H1 (cell line): ENCODE measurements at regions not wholly inside any gene's neighbourhood (a gene's known extent, or its start where the extent isn't known, plus 50 kb on each side); places are given as distances from the start of the nearest gene placed in this dataset.

Experiments used
- CTCF ChIA-PET: fragments of 300-600 bp; sonication (Branson Sonifier 250); formaldehyde crosslinking; loops from one replicate; lab custom pipeline; 2021; ENCODE audit not compliant: partially characterized antibody; lab: Charles Lee
- POLR2A ChIA-PET: fragments of 300-600 bp; sonication (Branson Sonifier 250); formaldehyde crosslinking; loops from one replicate; lab custom pipeline; 2021; ENCODE audit warnings: inconsistent platforms; ENCODE audit not compliant: partially characterized antibody; lab: Charles Lee
- DNase-seq, 2 experiments: peaks; one replicate each; pipeline versions ENCODE4 v3.0.0 to v3.0.0-alpha.2; 2010 to 2022; ENCODE audit warnings: low spot score in 2 of 2, low read depth in 1 of 2, mixed read lengths in 1 of 2
- FAIRE-seq: peaks from 2 replicates; lab custom pipeline; 2011; peaks lifted over from hg19 to GRCh38; lab: Jason Lieb, UNC
- H2AFZ ChIP-seq: 2 replicates; pipeline ENCODE4 v1.8.1; 2012; ENCODE audit warnings: low read length, inconsistent platforms
- H2AK5ac ChIP-seq: 2 replicates; pipeline ENCODE4 v1.6.1; 2013; ENCODE audit warnings: low read depth, low read length
- H2BK120ac ChIP-seq: replicated peaks from 2 replicates; pipeline ENCODE3; 2013; ENCODE audit warnings: low read depth, low read length, inconsistent platforms
- H2BK12ac ChIP-seq: 2 replicates; pipeline ENCODE4 v1.6.1; 2013; ENCODE audit warnings: low read depth, low read length
- H2BK15ac ChIP-seq: 2 replicates; pipeline ENCODE4 v1.6.1; 2013; ENCODE audit warnings: low read length
- H2BK20ac ChIP-seq: 2 replicates; pipeline ENCODE4 v1.6.1; 2013; ENCODE audit warnings: low read length
- H2BK5ac ChIP-seq: 2 replicates; pipeline ENCODE4 v1.6.1; 2013; ENCODE audit warnings: low read depth, low read length
- H3K14ac ChIP-seq: 2 replicates; pipeline ENCODE4 v1.6.1; 2013; ENCODE audit warnings: inconsistent platforms; ENCODE audit not compliant: insufficient read length
- H3K18ac ChIP-seq: 2 replicates; pipeline ENCODE4 v1.6.1; 2013; ENCODE audit warnings: low read length; ENCODE audit errors: extremely low read depth
- H3K23ac ChIP-seq: 2 replicates; pipeline ENCODE4 v1.6.1; 2013; ENCODE audit warnings: inconsistent platforms; ENCODE audit not compliant: insufficient read length
- H3K23me2 ChIP-seq: 2 replicates; pipeline ENCODE4 v1.6.1; 2013; ENCODE audit warnings: low read depth, low read length
- H3K27ac ChIP-seq: 2 replicates; pipeline ENCODE4 v1.6.1; 2011; ENCODE audit warnings: low read depth, low read length, inconsistent platforms
- H3K27me3 ChIP-seq, 4 experiments: replicated peaks in 1 of 4; 1 replicate in 1 of 4; 2 replicates in 3 of 4; pipeline versions ENCODE4 v1.6.1 to v1.8.1; 2011 to 2013; ENCODE audit warnings: low read length in 3 of 4, mild to moderate bottlenecking in 3 of 4, inconsistent platforms in 2 of 4, mixed read lengths in 2 of 4, moderate library complexity in 1 of 4; ENCODE audit not compliant: control insufficient read depth in 3 of 4, insufficient read depth in 3 of 4; ENCODE audit errors: extremely low read depth in 1 of 4
- H3K36me3 ChIP-seq, 4 experiments: 2 replicates each; pipeline versions ENCODE4 v1.6.1 to v1.8.1; 2011 to 2013; ENCODE audit warnings: mild to moderate bottlenecking in 4 of 4, low read length in 3 of 4, moderate library complexity in 2 of 4, control low read depth in 1 of 4, inconsistent platforms in 1 of 4; ENCODE audit not compliant: insufficient read depth in 4 of 4, control insufficient read depth in 2 of 4
- H3K4ac ChIP-seq: replicated peaks from 2 replicates; pipeline ENCODE3; 2013; ENCODE audit warnings: low read length, low read depth, mixed read lengths, inconsistent platforms; ENCODE audit not compliant: insufficient read length
- H3K4me1 ChIP-seq, 4 experiments: replicated peaks in 1 of 4; 1 replicate in 1 of 4; 2 replicates in 3 of 4; pipeline versions ENCODE4 v1.6.1 to v1.8.1; 2011 to 2013; ENCODE audit warnings: low read length in 3 of 4, inconsistent platforms in 2 of 4, mixed read lengths in 1 of 4; ENCODE audit not compliant: insufficient read depth in 4 of 4, control insufficient read depth in 3 of 4
- H3K4me2 ChIP-seq, 2 experiments: 2 replicates each; pipeline versions ENCODE4 v1.6.1 to v1.8.1; 2011 to 2013; ENCODE audit warnings: low read depth in 2 of 2, low read length in 2 of 2, control low read depth in 1 of 2, inconsistent platforms in 1 of 2, mild to moderate bottlenecking in 1 of 2; ENCODE audit not compliant: insufficient read depth in 1 of 2
- H3K4me3 ChIP-seq, 4 experiments: fragments of 200-600, 300-600 bp in 1 of 4; sonication (generic), shearing (Covaris generic), sonication (Bioruptor Twin) in 1 of 4; 2 replicates each; pipeline versions ENCODE4 v1.5.1 to v1.8.1; 2011 to 2016; ENCODE audit warnings: low read length in 4 of 4, low read depth in 3 of 4, control low read depth in 2 of 4, inconsistent platforms in 2 of 4, mild to moderate bottlenecking in 2 of 4, mixed read lengths in 1 of 4, moderate library complexity in 1 of 4; ENCODE audit not compliant: insufficient read depth in 2 of 4; ENCODE audit errors: extremely low read depth in 1 of 4
- H3K56ac ChIP-seq: replicated peaks from 2 replicates; pipeline ENCODE3; 2013; ENCODE audit warnings: low read depth, mild to moderate bottlenecking, mixed read lengths, low read length, inconsistent platforms; ENCODE audit not compliant: insufficient read length
- H3K79me1 ChIP-seq: 2 replicates; pipeline ENCODE4 v1.6.1; 2013; ENCODE audit warnings: low read depth, low read length, control low read depth
- H3K79me2 ChIP-seq, 2 experiments: 2 replicates each; pipeline versions ENCODE4 v1.6.1 to v1.8.1; 2012 to 2013; ENCODE audit warnings: low read length in 2 of 2, mild to moderate bottlenecking in 2 of 2, inconsistent platforms in 1 of 2; ENCODE audit not compliant: insufficient read depth in 2 of 2, control insufficient read depth in 1 of 2
- H3K9ac ChIP-seq, 4 experiments: replicated peaks in 1 of 4; 1 replicate in 1 of 4; 2 replicates in 3 of 4; pipeline versions ENCODE4 v1.6.1 to v1.8.1; 2011 to 2013; ENCODE audit warnings: low read depth in 3 of 4, low read length in 3 of 4, control low read depth in 2 of 4, mild to moderate bottlenecking in 2 of 4, moderate library complexity in 2 of 4, inconsistent platforms in 1 of 4; ENCODE audit errors: extremely low read depth in 1 of 4
- H3K9me3 ChIP-seq, 2 experiments: 2 replicates each; pipeline versions ENCODE4 v1.6.1 to v1.8.1; 2012 to 2013; ENCODE audit warnings: mild to moderate bottlenecking in 2 of 2, moderate library complexity in 2 of 2, control low read depth in 1 of 2, inconsistent platforms in 1 of 2, low read depth in 1 of 2, low read length in 1 of 2, mixed read lengths in 1 of 2; ENCODE audit not compliant: insufficient read depth in 2 of 2
- H4K20me1 ChIP-seq, 2 experiments: replicated peaks in 1 of 2; 2 replicates each; pipeline versions ENCODE3 to v1.8.1; 2011 to 2013; ENCODE audit warnings: inconsistent platforms in 2 of 2, low read length in 2 of 2, mild to moderate bottlenecking in 1 of 2; ENCODE audit not compliant: insufficient read depth in 2 of 2, control insufficient read depth in 1 of 2
- H4K5ac ChIP-seq: 2 replicates; pipeline ENCODE4 v1.6.1; 2013; ENCODE audit warnings: low read length, low read depth, mixed read lengths, inconsistent platforms; ENCODE audit not compliant: insufficient read length
- H4K8ac ChIP-seq: 2 replicates; pipeline ENCODE4 v1.8.0; 2013; ENCODE audit warnings: mild to moderate bottlenecking, moderate library complexity, low read length, inconsistent platforms; ENCODE audit not compliant: insufficient read depth; ENCODE audit errors: extremely low read depth
- H4K91ac ChIP-seq: replicated peaks from 2 replicates; pipeline ENCODE3; 2013; ENCODE audit warnings: low read length, mixed read lengths, inconsistent platforms; ENCODE audit not compliant: insufficient read length
- CBX8 ChIP-seq: fragments of 300-800, 300-1000 bp; sonication (generic); IDR thresholded peaks from 2 replicates; pipeline ENCODE4 v1.7.1; 2016; ENCODE audit warnings: low read depth, low read length, borderline replicate concordance
- E2F6 ChIP-seq: IDR thresholded peaks from 2 replicates; pipeline ENCODE4 v1.6.1; 2012; ENCODE audit warnings: inconsistent platforms
- EGR1 ChIP-seq: IDR thresholded peaks from 2 replicates; pipeline ENCODE4 v1.6.1; 2011; ENCODE audit warnings: low read depth, low read length, borderline replicate concordance
- EZH2 ChIP-seq: fragments of 200-600 bp; sonication (generic); IDR thresholded peaks from 2 replicates; pipeline ENCODE4 v1.7.1; 2012; ENCODE audit warnings: low read depth, mild to moderate bottlenecking, moderate library complexity, low read length, inconsistent platforms; ENCODE audit not compliant: severe bottlenecking
- HDAC6 ChIP-seq: IDR thresholded peaks from one replicate; pipeline ENCODE4 v1.7.1; 2012; ENCODE audit warnings: low read depth, mild to moderate bottlenecking, inconsistent platforms, low read length, moderate library complexity
- JUN ChIP-seq: IDR thresholded peaks from 2 replicates; pipeline ENCODE4 v1.6.1; 2011; ENCODE audit warnings: low read depth, mild to moderate bottlenecking, improper control_type of control experiment, low read length
- NRF1 ChIP-seq: IDR thresholded peaks from 2 replicates; pipeline ENCODE4 v1.6.1; 2011; ENCODE audit warnings: mild to moderate bottlenecking, low read depth, low read length, improper control_type of control experiment
- POLR2A ChIP-seq, 2 experiments: IDR thresholded peaks; 1 replicate in 1 of 2; 2 replicates in 1 of 2; pipeline ENCODE4 v1.6.1; 2011; ENCODE audit warnings: low read depth in 2 of 2, low read length in 2 of 2, mild to moderate bottlenecking in 2 of 2; ENCODE audit errors: control extremely low read depth in 1 of 2
- SP4 ChIP-seq: IDR thresholded peaks from 2 replicates; pipeline ENCODE4 v1.6.1; 2012; ENCODE audit warnings: low read length, inconsistent platforms
- TAF7 ChIP-seq: optimal IDR thresholded peaks from 2 replicates; pipeline ENCODE3; 2011; ENCODE audit warnings: low read depth, mild to moderate bottlenecking, inconsistent platforms, low read length, moderate library complexity, borderline replicate concordance
- TBP ChIP-seq: IDR thresholded peaks from 2 replicates; pipeline ENCODE4 v1.6.1; 2011; ENCODE audit warnings: low read depth, low read length, improper control_type of control experiment
- YY1 ChIP-seq: IDR thresholded peaks from 2 replicates; pipeline ENCODE4 v1.6.1; 2011; ENCODE audit warnings: low read depth, mild to moderate bottlenecking, low read length
- WGBS, 2 experiments: shearing (Covaris generic) in 1 of 2; methylation state at CpG; one replicate each; pipeline versions ENCODE4 v1.1.6 to v1.1.7; 2013 to 2015; ENCODE audit warnings: low lambda C conversion rate in 2 of 2, mixed read lengths in 2 of 2, inconsistent platforms in 1 of 2, low coverage in 1 of 2, missing lambda C conversion rate in 1 of 2; ENCODE audit not compliant: insufficient replicate concordance in 2 of 2, insufficient coverage in 1 of 2, insufficient read length in 1 of 2; ENCODE audit errors: extremely low coverage in 1 of 2, missing lambda C conversion rate in 1 of 2; 5-methylcytosine and 5-hydroxymethylcytosine counted together

DNA sequence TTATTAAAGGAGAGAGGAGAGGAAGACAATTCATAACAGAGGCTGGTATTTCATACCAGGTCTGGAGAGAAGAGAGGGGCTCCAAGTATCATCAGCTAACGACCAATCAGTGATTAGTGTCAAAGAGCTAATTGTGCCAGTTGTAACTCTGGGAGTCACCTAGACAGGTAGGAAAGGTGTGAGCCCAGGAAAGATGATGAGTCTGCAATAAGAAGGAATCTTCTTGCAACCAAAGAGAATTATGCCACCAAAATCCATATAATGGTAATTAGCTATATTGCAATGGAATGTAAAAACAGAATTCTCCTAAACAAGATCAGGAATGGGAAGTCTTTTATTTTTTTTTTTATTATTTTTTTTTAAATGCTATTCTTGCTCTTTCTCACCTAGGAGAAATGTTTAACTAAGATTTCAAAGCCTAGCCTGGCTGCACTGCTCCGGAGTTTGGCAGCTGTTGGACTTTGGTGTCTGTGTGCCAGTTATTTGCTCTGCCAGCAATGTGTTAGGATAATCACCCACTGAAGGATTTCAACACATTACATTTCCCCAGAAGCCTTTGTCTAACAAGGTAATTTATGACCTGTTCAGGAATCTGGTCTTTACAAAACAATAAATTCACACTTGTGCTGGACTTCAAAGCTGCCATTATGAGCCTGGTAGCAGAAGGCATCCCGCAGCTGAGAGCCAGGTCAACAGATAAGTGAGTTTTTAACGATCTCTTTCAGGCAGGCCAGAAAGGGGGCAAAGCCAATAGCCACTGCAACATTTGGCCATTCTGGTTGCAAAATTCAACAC, 89.4 kb downstream of the FOXB1 start:
- WGBS, 2 experiments = 84% methylated on average over 4 of the region's 4 CpGs; no CpG with 5 or more reads in 1 of the 2 experiments
- Histone ChIP-seq H3K79me2 (no peaks in the 10 kb centered on the region), H3K4me2 (no peak overlapping the region), H3K79me1 (no peaks in the 10 kb centered on the region), H3K4ac (no peak overlapping the region), H2AK5ac (no peak overlapping the region), H3K56ac (no peak overlapping the region), H2AFZ (no peak overlapping the region), H3K4me3 (no peak overlapping the region), H3K18ac (no peak overlapping the region), H2BK20ac (no peak overlapping the region), H3K9me3 (peaks cover 0 to 7% of the 10 kb centered on the region in 2 experiments; a peak in 2 of 4 replicates), H2BK15ac (no peak overlapping the region), H4K5ac (no peak overlapping the region), H2BK12ac (no peak overlapping the region), H3K23me2 (no peaks in the 10 kb centered on the region; the same call in 1 of the 2 replicates), H3K27me3 (no peaks in the 10 kb centered on the region), H4K20me1 (no peaks in the 10 kb centered on the region), H3K23ac (no peak overlapping the region), H3K27ac (no peak overlapping the region), H3K4me1 (no peaks in the 10 kb centered on the region), H2BK5ac (no peak overlapping the region), H3K36me3 (no peaks in the 10 kb centered on the region), H4K91ac (no peak overlapping the region), H3K14ac (no peak overlapping the region), H4K8ac (no peak overlapping the region), H2BK120ac (no peak overlapping the region), H3K9ac (no peak overlapping the region)
- FAIRE-seq (no peak), DNase-seq (no peak)
- CTCF ChIA-PET = interaction anchor here (0.7 to 2.9 kb wide), 4 partner anchors 10 to 176 kb away, joined by 3 to 8 read pairs (median 4); no protein-coding TSS in a partner anchor
- POLR2A ChIA-PET = no interaction called here
- TF ChIP-seq E2F6 = no peak
- no peak for TF ChIP-seq YY1
- TF ChIP-seq NRF1 = no peak
- TF ChIP-seq POLR2A (IDR thresholded peaks at IDR 0.05; ENCODE audit: control extremely low read depth in 1 of 2, low read depth in 2 of 2, low read length in 2 of 2) = no peak
- no peak for TF ChIP-seq HDAC6
- TF ChIP-seq SP4 = no peak
- TF ChIP-seq TBP = no peak
- TF ChIP-seq EGR1 = no peak
- TF ChIP-seq CBX8 = no peak
- TF ChIP-seq TAF7 = no peak
- TF ChIP-seq JUN = no peak
- no peak for TF ChIP-seq EZH2
